OCI-LY7 (cell line): ENCODE measurements at regions not wholly inside any gene's neighbourhood (a gene's known extent, or its start where the extent isn't known, plus 50 kb on each side); places are given as distances from the start of the nearest gene placed in this dataset.

Experiments used
- BruUV-seq: library from RNA; stranded (reverse); fragments of 400-500 nt; replicated peaks from 2 replicates; lab custom pipeline; 2021; lab: Mats Ljungman, UMichigan
- CTCF ChIA-PET: fragments of 300-600 bp; sonication (Branson Sonifier 250); formaldehyde crosslinking; loops from one replicate; lab custom pipeline; 2022; ENCODE audit warnings: antibody characterized with exemption; ENCODE audit not compliant: unreplicated experiment; lab: Charles Lee
- POLR2A ChIA-PET: fragments of 300-600 bp; sonication (Branson Sonifier 250); formaldehyde crosslinking; loops from one replicate; lab custom pipeline; 2022; ENCODE audit warnings: antibody characterized with exemption; lab: Charles Lee
- DNase-seq: peaks from one replicate; pipeline ENCODE4 v3.0.0-alpha.2; 2015; ENCODE audit warnings: low spot score
- H2AFZ ChIP-seq: fragments of 200-600 bp; sonication (generic), shearing (Covaris generic); 2 replicates; pipeline ENCODE4 v1.6.1; 2014; ENCODE audit warnings: mild to moderate bottlenecking, antibody characterized with exemption, low read length, moderate library complexity
- H3K27ac ChIP-seq: fragments of 200-600 bp; sonication (generic); 2 replicates; pipeline ENCODE4 v1.5.1; 2014; ENCODE audit warnings: mixed run types, low read depth, mild to moderate bottlenecking, moderate library complexity, low read length, inconsistent platforms; ENCODE audit not compliant: poor library complexity, severe bottlenecking
- H3K36me3 ChIP-seq: fragments of 200-600 bp; sonication (generic); 2 replicates; pipeline ENCODE4 v1.6.1; 2014; ENCODE audit warnings: mild to moderate bottlenecking, antibody characterized with exemption, low read length, moderate library complexity, mixed read lengths; ENCODE audit not compliant: insufficient read depth
- H3K4me1 ChIP-seq: fragments of 200-600 bp; sonication (generic); 2 replicates; pipeline ENCODE4 v1.5.1; 2014; ENCODE audit warnings: mild to moderate bottlenecking, low read length; ENCODE audit not compliant: insufficient read depth, poor library complexity, severe bottlenecking
- H3K4me2 ChIP-seq: fragments of 200-600 bp; sonication (generic); 2 replicates; pipeline ENCODE4 v1.6.1; 2014; ENCODE audit warnings: mild to moderate bottlenecking, low read length
- H3K4me3 ChIP-seq: fragments of 200-600 bp; sonication (generic); 2 replicates; pipeline ENCODE4 v1.5.1; 2014; ENCODE audit warnings: mild to moderate bottlenecking, low read depth, low read length; ENCODE audit not compliant: poor library complexity, severe bottlenecking
- H3K79me2 ChIP-seq: fragments of 200-600 bp; sonication (generic); 2 replicates; pipeline ENCODE4 v1.6.1; 2016; ENCODE audit warnings: low read depth, mild to moderate bottlenecking, low read length, moderate library complexity, mixed read lengths; ENCODE audit not compliant: insufficient read depth
- H3K9me2 ChIP-seq: fragments of 200-600 bp; sonication (generic); 2 replicates; pipeline ENCODE4 v1.6.1; 2016; ENCODE audit warnings: mild to moderate bottlenecking, low read length, mixed read lengths; ENCODE audit not compliant: insufficient read depth
- H3K9me3 ChIP-seq: fragments of 200-600 bp; sonication (generic); 2 replicates; pipeline ENCODE4 v1.6.1; 2014; ENCODE audit warnings: mild to moderate bottlenecking, mixed run types, low read length, mixed read lengths
- H4K20me1 ChIP-seq: fragments of 200-600 bp; sonication (generic); 2 replicates; pipeline ENCODE4 v1.6.1; 2014; ENCODE audit warnings: mild to moderate bottlenecking, antibody characterized with exemption, low read length, moderate library complexity, mixed read lengths; ENCODE audit not compliant: insufficient read depth
- CTCF ChIP-seq: fragments of 200-600 bp; sonication (generic); conservative IDR thresholded peaks from 2 replicates; pipeline ENCODE4 v1.5.1; 2014; ENCODE audit warnings: mild to moderate bottlenecking, antibody characterized with exemption, low read length, moderate library complexity, mixed read lengths
- EZH2phosphoT487 ChIP-seq: fragments of 200-600 bp; sonication (generic); IDR thresholded peaks from 2 replicates; pipeline ENCODE4 v1.6.1; 2018; ENCODE audit warnings: low read depth, borderline replicate concordance, mild to moderate bottlenecking, mixed run types, antibody characterized with exemption, low read length, moderate library complexity, mixed read lengths
- intact Hi-C: fragments of 100-400 bp; cut with micrococcal nuclease; formaldehyde crosslinking; loops from one replicate; pipeline ENCODE4 v1.10.0; 2022; ENCODE audit not compliant: unreplicated experiment

- DNase-seq, result no peak
- no peaks in the 10 kb centered on the region for H3K9me3 ChIP-seq
- H3K4me1 ChIP-seq, result no peaks in the 10 kb centered on the region
- H3K9me2 ChIP-seq, result no peaks in the 10 kb centered on the region
- no peaks in the 10 kb centered on the region for H3K36me3 ChIP-seq
- no peaks in the 10 kb centered on the region for H4K20me1 ChIP-seq
- no peak overlapping the region for H3K4me2 ChIP-seq
- no peak overlapping the region for H3K4me3 ChIP-seq
- TF ChIP-seq EZH2phosphoT487 (no peak), CTCF (no peak)
- CTCF ChIA-PET, result interaction anchor here (0.6 kb wide), 1 partner anchor 833 kb away, joined by 5 read pairs; no protein-coding TSS in a partner anchor
- BruUV-seq, result no TSS peak
- H3K27ac ChIP-seq, result no peak overlapping the region
- H2AFZ ChIP-seq, result no peak overlapping the region
- POLR2A ChIA-PET, result interaction anchor here (0.6 to 0.9 kb wide), 4 partner anchors 12 to 412 kb away, joined by 3 to 5 read pairs (median 3); no protein-coding TSS in a partner anchor
- intact Hi-C loops, result no loop called here
- no peaks in the 10 kb centered on the region for H3K79me2 ChIP-seq
Measured at GRCh38 chr1:228914700-228915099, 179.4 kb downstream of the RHOU start.

- CTCF ChIA-PET, result no interaction called here
- POLR2A ChIA-PET, result no interaction called here
- no peak overlapping the region for H3K4me2 ChIP-seq
- H3K79me2 ChIP-seq, result no peaks in the 10 kb centered on the region
- H4K20me1 ChIP-seq, result no peaks in the 10 kb centered on the region
- no peak overlapping the region for H3K4me3 ChIP-seq
- no peak overlapping the region for H2AFZ ChIP-seq
- DNase-seq, result no peak
- H3K9me3 ChIP-seq, result no peaks in the 10 kb centered on the region
- no TSS peak for BruUV-seq
- no peaks in the 10 kb centered on the region for H3K36me3 ChIP-seq
- no peaks in the 10 kb centered on the region for H3K9me2 ChIP-seq
- H3K4me1 ChIP-seq, result no peaks in the 10 kb centered on the region
- intact Hi-C loops, result no loop called here
- TF ChIP-seq EZH2phosphoT487 (no peak), CTCF (no peak)
- no peak overlapping the region for H3K27ac ChIP-seq
Measured at GRCh38 chr1:228917342-228917741, 182.1 kb downstream of the RHOU start.

- Histone ChIP-seq H4K20me1 (no peaks in the 10 kb centered on the region), H3K27ac (no peak overlapping the region), H2AFZ (no peak overlapping the region), H3K4me1 (no peaks in the 10 kb centered on the region), H3K9me2 (no peaks in the 10 kb centered on the region), H3K36me3 (no peaks in the 10 kb centered on the region), H3K4me2 (no peak overlapping the region), H3K4me3 (no peak overlapping the region), H3K79me2 (no peaks in the 10 kb centered on the region), H3K9me3 (no peaks in the 10 kb centered on the region)
- intact Hi-C loops, result no loop called here
- BruUV-seq, result no TSS peak
- POLR2A ChIA-PET, result no interaction called here
- CTCF ChIA-PET, result no interaction called here
- TF ChIP-seq CTCF (no peak), EZH2phosphoT487 (no peak)
- no peak for DNase-seq
Measured at GRCh38 chr1:228917755-228918154, 182.5 kb downstream of the RHOU start.
